ENCODE measurements at regions not wholly inside any gene's neighbourhood (a gene's known extent, or its start where the extent isn't known, plus 50 kb on each side); places are given as distances from the start of the nearest gene placed in this dataset.

DNA sequence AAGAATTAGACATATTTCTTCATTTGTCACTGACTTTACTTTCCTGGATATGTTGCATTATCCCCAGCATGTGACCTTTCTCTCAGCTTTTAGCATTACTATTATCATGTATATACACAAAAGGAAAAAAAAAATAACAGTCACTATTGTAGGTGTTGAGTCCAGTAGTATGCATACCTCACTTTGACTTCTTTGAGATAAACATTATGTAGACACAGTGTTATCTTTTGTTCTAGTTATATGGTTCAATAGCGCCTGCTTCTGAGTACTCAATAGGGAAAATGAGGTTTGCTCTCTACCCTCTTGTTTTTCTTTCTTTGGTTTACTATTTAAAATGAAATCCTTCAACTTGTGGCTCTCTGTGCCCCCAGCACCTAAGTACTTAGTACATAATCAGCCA, 409.6 kb upstream of the PKN2 start:
- TF ChIP-seq, protein P1, sequence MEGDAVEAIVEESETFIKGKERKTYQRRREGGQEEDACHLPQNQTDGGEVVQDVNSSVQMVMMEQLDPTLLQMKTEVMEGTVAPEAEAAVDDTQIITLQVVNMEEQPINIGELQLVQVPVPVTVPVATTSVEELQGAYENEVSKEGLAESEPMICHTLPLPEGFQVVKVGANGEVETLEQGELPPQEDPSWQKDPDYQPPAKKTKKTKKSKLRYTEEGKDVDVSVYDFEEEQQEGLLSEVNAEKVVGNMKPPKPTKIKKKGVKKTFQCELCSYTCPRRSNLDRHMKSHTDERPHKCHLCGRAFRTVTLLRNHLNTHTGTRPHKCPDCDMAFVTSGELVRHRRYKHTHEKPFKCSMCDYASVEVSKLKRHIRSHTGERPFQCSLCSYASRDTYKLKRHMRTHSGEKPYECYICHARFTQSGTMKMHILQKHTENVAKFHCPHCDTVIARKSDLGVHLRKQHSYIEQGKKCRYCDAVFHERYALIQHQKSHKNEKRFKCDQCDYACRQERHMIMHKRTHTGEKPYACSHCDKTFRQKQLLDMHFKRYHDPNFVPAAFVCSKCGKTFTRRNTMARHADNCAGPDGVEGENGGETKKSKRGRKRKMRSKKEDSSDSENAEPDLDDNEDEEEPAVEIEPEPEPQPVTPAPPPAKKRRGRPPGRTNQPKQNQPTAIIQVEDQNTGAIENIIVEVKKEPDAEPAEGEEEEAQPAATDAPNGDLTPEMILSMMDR (conservative IDR thresholded peaks at IDR 0.05 in 1 of 2, IDR thresholded peaks at IDR 0.05 in 1 of 2; ENCODE audit: low read depth in 1 of 2, low read length in 2 of 2), result no peak
- TF ChIP-seq EZH2 (IDR thresholded peaks at IDR 0.05; ENCODE audit: low read length, missing control alignments), result no peak

Data from fibroblast of lung (primary cell).